Loucy (cell line): ENCODE measurements at regions not wholly inside any gene's neighbourhood (a gene's known extent, or its start where the extent isn't known, plus 50 kb on each side); places are given as distances from the start of the nearest gene placed in this dataset.

ENCODE experiments used
- EZH2phosphoT487 ChIP-seq: fragments of 200-600 bp; IDR thresholded peaks from 2 replicates; pipeline ENCODE4 v1.6.1; 2018; ENCODE audit warnings: antibody characterized with exemption, mild to moderate bottlenecking, moderate library complexity, borderline replicate concordance
- TF ChIP-seq, protein P1 (sequence below): fragments of 200-600 bp; sonication (generic); conservative IDR thresholded peaks from 2 replicates; pipeline ENCODE4 v1.5.1; 2014; ENCODE audit warnings: mild to moderate bottlenecking, antibody characterized with exemption, low read length

DNA sequence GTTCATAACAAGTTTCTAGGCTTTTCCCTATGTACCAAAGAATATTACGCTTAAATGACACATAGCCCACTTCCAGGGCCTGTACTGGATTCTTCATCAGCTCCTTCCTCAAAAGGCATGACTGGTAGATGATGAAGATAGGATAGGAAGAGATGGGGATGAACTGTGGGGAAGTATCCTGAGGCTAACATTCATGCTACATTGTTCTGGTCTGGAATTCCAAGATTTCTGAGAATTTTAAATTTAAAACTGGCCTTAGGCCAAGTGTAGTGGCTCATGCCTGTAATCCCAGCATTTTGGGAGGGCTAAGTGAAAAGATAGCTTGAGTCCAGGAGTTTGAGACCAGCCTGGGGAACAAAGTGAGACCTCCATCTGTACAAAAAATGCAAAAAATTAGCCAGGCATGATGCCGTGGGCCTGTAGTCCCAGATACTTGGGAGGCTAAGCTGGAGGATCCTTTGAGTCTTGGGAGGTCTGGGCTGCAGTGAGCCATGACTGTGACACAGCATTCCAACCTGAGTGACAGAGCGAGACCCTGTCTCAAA lies 160.1 kb upstream of the PLAAT1 start:
- TF ChIP-seq, protein P1, sequence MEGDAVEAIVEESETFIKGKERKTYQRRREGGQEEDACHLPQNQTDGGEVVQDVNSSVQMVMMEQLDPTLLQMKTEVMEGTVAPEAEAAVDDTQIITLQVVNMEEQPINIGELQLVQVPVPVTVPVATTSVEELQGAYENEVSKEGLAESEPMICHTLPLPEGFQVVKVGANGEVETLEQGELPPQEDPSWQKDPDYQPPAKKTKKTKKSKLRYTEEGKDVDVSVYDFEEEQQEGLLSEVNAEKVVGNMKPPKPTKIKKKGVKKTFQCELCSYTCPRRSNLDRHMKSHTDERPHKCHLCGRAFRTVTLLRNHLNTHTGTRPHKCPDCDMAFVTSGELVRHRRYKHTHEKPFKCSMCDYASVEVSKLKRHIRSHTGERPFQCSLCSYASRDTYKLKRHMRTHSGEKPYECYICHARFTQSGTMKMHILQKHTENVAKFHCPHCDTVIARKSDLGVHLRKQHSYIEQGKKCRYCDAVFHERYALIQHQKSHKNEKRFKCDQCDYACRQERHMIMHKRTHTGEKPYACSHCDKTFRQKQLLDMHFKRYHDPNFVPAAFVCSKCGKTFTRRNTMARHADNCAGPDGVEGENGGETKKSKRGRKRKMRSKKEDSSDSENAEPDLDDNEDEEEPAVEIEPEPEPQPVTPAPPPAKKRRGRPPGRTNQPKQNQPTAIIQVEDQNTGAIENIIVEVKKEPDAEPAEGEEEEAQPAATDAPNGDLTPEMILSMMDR, result no peak
- TF ChIP-seq EZH2phosphoT487, result no peak
